ENCODE measurements at regions not wholly inside any gene's neighbourhood (a gene's known extent, or its start where the extent isn't known, plus 50 kb on each side); places are given as distances from the start of the nearest gene placed in this dataset.

- TF ChIP-seq CTCF (IDR thresholded peaks at IDR 0.05; ENCODE audit: low read depth, low read length) = no peak
- TF ChIP-seq EZH2phosphoT487 (IDR thresholded peaks at IDR 0.05; ENCODE audit: low read depth) = no peak
Observed at GRCh38 chr22:27685515-27685914, 116.0 kb downstream of the MN1 start.
